HG03060 (cell line): ENCODE measurements at regions not wholly inside any gene's neighbourhood (a gene's known extent, or its start where the extent isn't known, plus 50 kb on each side); places are given as distances from the start of the nearest gene placed in this dataset.

Source experiments
- ATAC-seq: cut with Tn5 transposase; IDR thresholded peaks from one replicate; pipeline ENCODE4 v1.9.1; 2021; ENCODE audit warnings: low read depth, moderate number of reproducible peaks; ENCODE audit not compliant: unreplicated experiment

DNA sequence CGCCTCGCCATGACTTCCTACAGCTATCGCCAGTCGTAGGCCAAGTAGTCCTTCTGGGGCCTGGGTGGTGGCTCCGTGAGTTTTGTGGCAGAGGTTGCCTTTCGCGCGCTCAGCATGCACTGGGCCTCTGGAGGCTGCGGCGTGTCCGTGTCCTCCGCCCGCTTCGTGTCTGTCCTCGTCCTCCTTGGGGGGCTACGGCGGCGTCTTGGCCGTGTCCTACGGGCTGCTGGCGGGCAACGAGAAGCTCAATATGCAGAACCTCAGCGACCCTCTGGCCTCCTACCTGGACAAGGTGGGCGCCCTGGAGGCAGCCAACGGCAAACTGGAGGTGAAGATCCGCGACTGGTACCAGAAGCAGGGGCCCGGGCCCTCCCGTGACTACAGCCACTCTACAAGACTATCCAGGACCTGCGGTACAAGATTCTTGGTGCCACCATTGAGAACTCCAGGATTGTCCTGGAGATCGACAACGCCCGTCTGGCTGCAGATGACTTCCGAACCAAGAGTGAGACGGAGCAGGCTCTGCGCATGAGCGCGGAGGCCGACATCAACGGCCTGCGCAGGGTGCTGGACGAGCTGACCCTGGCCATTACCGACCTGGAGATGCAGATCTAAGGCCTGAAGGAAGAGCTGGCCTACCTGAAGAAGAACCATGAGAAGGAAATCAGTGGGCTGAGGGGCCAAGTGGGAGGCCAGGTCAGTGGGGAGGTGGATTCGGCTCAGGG is 296.3 kb downstream of the OGFRL1 start:
- ATAC-seq = no peak

DNA sequence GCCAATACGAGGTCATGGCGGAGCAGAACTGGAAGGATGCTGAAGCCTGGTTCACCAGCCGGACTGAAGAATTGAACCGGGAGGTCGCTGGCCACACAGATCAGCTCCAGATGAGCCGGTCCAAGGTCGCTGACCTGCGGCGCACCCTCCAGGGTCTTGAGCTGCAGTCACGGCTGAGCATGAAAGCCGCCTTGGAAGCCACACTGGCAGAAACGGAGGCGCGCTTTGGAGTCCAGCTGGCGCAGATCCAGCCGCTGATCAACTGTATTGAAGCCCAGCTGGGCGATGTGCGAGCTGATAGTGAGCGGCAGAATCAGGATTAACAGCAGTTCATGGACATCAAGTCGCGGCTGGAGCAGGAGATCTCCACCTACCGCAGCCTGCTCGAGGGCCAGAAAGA is 296.9 kb downstream of the OGFRL1 start:
- no peak for ATAC-seq

DNA sequence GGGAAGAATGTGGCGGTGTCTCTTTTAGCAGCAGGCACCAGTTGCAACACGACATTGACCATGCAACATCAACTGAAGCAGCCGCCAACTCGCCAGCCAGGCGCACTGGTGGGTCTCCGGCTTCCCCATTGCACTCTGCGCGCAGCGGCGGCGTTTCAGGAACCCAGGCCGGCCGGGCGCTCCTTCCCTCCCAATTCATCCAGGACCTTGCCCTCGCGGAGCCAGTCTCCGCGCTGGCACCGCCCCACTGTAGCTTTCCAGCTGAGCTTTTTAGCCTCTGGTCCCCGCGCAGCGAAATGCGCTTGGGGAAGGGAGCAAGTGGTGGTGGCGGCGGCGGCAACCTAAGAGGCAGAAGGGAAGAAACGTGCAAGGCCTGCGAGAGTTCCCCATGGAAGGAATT is 297.9 kb upstream of the RIMS1 start:
- ATAC-seq = no peak

DNA sequence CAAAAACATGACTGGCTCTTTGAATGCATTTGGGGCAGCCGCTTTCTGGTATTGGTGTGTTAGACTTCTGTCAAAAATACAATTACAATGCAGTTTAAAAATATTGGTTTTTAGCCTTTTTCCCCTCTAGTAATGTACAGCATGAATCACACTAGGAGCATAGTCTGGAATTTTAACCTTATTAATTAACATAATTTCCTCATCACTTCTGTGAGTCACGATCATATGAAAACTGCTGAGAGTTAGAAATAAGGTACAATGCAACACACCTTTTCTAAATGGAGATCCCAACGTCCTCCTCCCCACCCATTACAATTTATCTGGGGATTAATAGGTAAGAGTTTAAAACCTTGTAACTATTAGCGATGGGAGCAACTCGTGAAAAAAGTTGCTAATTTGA is 297.1 kb upstream of the RIMS1 start:
- ATAC-seq = no peak

DNA sequence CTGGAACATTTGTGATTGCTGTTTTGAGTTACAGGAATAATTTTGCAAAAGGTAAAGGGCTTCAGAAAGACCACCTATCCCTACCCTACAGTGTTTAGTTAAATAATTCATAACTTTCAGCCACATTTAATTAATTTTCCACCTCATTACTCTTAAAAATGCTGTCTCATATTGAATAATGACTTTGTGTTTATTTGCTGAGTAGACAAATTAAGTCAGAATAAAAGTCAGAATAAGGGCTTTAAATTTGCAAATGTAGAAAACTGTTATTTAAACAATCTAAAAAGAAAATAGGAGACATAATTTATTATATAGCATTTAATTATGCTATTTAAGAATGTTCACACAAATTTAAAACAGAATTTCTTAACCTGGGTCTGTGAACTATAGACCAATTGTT is 293.7 kb upstream of the RIMS1 start:
- ATAC-seq = no peak

DNA sequence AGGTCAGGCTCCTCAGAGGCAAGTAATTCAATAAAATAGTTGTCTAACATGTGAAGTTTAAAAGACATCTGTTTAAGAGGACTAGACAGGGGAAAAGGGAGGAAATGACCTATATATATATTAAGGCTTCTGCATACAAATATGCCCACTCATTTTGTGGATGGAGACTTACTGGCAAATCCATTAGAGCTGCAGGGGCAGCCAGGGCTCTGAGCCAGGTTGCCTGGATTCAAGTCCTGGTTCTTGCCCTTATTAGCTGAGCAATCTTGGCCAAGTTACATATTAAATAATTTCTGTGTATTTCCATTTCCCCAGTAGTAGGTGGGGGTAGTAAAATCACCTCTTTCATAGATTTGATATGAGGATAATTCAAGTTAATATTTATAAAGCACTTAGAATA is 287.0 kb upstream of the RIMS1 start:
- ATAC-seq = no peak

DNA sequence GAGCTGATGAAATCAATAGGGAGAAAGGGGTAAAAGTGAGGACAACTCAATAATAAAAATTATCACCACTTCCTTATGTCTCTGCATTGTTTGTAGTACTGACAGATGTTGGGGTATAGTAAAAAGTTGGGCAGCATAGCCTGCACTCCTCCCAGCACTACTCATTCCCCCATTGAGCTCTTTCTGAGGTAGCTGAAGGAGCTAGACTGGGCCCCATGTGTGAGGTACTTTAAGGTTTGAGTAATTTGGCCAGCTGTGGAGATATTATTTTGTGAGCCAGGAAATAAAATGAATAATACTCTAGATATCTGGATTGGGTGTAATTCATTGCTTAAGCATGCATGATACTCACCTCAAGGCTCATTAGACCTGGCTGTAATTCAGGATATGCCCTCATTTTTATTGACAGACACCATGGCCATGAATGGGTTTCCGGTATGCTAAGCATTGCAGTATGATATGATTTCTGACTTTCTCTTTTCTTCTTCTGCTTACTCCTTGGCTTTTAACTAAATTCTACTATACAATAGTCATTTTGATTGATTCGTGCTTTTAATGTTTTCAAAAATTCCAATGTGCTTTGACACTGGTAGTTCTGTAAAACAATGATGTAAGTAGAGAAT is 283.9 kb upstream of the RIMS1 start:
- ATAC-seq = no peak

DNA sequence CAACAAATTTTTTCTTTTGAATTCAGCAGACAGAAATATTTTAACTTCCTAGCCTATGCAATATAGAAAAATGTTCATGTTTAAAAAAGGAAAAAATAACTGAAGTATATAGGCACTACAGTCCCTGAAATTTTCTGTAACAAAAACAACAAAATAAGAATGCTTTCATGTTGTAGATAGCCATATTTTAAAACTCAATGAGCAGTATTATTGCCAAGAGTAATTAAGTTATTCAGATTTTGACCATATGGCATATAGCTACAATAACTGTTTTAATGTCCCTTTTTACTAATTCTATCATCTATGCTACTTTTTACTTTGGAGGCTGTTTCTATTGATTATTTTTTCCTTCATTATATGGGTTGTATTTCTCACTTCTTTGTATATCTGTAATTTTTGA is 283.3 kb upstream of the RIMS1 start:
- no peak for ATAC-seq

DNA sequence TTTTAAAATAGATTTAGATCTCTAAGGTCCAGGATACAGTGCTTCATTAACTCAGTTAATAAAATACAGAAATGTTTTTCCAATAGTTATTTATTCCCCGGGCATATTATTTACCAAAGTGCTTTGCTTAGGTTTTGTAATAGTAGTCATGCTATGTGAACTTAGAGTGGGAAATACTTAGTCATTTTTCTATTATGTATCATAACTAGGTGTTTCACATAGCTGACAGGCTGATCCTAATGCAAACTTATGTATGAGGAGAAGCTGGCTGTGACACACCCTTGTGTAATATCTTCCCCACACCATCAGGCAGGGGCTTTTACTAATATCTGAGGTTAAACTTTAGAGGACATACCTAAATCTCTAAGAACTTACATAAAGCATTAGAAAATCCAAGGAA is 277.7 kb upstream of the RIMS1 start:
- no peak for ATAC-seq

DNA sequence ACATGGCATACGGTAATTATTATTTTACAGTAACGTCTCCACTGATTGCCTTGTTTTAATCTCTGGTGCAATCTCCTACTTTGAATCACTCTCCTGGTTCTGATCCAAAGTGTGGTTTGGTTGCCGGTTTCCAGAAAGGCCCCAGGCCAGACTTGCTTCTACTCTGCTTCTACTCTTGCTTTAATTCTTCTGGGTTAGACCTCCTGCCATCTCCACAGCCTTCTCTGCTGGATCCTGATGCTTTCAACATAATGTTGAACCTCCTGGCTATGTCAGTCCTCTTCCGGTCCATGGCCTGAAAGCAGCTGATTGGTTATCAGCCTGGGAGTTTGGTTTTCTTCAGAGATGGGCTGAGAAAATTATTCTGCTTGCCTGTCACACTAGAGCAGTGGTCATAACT is 266.5 kb upstream of the RIMS1 start:
- no peak for ATAC-seq

DNA sequence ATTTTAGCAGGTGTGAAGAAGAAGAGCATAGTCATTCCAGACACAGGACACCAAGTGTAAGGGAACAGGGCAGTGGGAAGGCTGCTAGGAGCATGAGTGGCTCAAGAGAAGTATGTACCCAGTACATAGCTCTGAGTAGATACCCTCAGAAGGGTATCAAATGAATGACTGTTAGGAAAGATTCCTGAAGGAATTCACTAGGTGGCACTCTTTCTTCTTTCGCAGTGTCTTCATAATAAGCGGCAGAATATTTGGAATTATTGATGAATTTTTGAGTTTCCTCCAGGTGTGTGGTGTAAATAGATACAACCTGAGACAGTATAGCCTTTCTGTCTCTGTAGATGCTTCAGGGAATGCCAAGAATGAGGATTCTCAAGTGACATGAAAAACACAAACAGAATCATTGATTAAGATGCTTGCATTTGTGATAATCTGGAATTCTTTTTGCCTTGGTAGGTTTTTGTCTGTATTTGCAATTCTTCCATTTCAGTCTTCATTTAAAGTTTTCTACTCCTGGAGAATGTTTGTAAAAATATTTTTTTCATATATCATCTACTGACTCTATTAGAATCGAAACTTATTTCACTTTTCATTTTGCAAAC is 264.3 kb upstream of the RIMS1 start:
- no peak for ATAC-seq

DNA sequence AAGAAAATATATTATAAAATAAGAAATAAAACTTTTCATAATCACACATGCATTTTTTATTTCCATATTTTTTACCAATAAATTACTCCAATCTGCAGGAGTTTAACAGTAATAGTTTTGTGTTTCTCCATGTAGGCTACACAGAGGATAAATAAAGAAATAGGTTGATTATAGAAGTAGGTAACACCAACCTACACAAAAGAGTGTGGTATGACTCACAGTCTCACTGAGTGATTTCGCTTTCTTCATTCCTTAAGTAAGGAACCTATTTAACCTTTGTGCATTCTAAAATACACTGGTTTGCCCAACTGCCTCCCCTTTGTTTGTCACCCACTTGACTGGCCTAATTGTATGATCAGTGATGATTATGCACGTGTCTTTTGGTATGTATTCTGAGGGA is 244.2 kb upstream of the RIMS1 start:
- ATAC-seq = no peak

DNA sequence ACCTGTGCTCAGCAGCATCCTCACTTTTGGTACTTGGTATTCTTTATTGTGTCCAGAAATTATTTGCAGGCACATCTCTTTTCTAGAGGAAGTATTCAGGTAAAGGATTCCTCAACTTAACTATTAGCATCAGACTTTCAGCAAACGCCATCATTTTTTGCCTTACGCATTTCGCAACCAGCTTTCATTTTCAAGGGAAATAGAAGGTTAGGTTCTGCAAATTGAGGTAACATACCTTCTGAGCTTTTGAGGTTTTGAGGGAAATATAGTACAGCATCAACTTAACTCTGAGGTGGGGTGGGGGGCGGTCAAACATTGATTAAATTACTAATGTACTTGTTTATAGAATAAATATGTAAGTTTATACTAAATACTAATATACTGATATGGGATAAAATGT is 243.6 kb upstream of the RIMS1 start:
- ATAC-seq = no peak

DNA sequence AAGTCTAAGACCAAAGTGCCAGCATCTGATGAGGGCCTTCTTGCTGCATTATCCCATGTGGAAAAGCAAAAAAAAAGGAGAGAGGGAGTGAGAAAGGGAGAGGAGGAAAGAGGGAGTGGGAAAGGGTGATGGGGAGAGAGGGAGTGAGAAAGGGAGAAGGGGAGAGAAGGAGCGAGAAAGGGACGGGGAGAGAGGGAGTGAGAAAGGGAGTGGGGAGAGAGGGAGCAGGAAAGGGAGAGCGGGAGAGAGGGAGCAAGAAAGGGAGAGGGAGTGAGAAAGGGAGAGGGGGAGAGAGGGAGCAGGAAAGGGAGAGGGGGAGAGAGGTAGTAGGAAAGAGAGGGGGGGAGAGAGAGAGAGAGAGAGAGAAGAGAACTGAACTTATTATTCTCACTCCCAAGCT is 241.1 kb upstream of the RIMS1 start:
- no peak for ATAC-seq

DNA sequence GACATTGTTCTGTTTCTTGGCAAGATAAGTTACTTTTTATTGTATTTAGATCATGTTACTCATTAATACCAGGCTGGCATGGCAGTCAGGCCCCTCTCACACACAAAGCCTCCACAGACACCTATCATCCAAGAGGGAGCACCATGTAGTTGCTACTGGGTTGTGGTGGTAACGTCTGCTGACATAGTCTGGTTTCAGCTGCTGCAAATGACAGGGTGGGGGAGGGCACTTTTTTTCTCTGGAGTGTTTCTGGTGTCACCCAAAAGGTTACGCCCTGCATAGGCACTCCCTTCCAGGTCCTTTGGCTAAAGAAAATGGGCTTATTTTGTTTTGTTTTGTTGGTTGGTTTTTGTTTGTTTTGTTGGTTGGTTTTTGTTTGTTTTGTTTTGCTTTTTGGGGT is 236.4 kb upstream of the RIMS1 start:
- ATAC-seq = no peak

DNA sequence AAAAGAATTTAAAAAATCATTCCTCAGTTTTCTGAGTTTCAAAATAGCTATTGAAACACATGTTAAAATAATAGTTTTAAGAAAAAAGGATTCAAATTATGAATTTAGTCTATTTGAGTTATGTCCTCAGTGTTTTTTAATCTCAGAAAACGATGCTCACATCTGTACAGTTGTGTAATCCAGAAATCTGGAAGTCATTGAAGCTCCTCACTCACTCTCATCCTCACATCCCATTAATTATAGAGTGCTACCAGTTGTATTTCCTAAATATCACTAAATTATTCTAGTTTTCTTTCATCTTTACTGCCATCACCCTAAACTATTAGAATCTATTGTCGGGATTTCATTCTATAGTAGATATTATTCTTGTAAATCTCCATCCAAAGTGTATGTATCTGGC is 234.7 kb upstream of the RIMS1 start:
- ATAC-seq = no peak

DNA sequence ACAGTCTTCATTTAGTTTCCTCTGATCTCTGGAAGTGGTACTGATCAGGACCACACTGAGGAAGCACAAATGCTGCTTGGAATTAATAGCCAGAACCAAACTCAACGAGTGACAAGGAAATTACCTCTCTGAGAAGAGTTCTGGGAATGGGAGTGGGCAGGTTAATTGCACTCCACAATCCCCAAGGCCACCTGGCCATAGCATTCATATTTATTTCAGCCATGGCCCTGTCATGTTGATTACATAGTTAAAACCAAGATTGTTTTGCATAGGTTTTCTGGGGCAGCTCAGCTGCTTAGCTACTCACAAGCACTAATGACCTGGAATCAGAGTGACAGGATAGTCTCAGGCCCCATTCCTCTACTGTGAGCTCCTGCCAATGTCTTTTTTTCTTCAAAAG is 230.2 kb upstream of the RIMS1 start:
- ATAC-seq = no peak

DNA sequence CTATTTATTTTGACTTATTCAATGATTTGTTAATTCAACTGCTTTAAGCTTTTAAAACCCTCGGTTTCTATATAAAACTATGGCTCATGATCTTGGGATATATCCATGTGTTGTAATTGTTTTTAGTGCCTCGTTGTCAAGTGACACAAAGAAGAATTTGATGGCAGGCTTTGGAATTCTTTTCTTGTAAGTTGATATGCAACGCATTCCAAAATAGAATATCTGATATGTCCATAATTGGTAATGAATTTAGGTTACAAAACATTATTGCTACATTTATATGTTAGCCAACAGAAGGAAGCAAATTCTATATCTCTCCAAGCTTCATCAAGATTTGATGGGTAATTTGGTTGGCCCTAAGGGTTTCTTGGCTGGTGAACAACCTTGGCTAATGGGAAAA is 220.4 kb upstream of the RIMS1 start:
- ATAC-seq = no peak

DNA sequence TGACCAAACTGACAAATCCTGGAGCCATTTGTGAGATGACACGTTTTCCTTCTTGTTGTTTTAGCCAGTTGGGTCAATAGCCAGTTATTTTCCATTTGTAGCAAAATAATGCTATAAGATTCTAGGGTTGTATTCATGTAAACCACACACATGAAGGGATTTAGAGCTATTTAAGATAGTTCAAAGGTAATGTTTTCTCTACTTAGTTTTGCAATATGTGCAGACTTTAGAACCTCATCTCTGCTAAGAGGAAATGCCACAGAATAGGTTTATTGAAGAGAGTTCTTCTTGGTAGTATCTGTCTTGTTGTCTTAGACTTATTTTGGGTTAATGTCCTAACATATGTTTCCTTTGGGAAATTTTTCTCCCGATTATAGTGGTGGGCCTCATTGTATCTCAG is 213.5 kb upstream of the RIMS1 start:
- no peak for ATAC-seq

DNA sequence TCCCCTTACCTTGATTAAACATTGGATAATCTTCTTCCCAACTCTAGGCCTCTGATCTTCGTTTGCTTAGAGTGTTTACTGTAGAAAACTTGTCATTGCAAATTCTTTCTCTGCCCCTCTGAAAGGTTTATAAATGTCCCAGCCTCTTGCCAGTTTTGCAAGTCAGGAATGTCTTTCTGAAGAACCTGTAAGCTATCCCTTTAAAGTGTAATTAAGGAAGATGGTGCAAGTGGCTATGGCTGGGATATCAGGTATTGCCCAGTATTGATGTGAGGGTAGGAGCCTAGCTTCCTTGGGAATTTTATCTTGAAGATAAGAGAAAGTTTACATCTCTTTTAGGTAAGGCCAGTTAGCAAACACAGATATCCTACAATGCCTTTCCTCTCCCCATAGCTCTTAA is 211.0 kb upstream of the RIMS1 start:
- ATAC-seq = no peak

DNA sequence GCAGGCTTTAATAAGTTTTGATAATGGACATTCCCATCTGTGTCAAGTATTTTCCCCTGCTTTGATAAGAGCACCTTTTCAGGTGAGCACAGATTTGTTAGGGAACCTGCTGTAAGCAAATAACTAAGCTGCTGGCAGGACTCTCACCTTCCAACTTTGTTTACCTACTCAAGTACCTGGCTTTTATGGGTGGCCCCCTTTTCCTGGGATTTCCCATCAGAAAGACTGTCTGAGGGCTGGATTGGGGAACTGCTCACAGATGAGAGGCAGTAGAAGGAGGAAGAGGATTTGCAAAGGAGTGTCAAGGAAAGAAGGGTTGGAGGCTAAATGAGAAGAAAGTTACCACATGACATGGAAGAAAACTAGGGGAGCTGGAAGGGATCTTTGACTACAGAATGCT is 210.1 kb upstream of the RIMS1 start:
- ATAC-seq = no peak

DNA sequence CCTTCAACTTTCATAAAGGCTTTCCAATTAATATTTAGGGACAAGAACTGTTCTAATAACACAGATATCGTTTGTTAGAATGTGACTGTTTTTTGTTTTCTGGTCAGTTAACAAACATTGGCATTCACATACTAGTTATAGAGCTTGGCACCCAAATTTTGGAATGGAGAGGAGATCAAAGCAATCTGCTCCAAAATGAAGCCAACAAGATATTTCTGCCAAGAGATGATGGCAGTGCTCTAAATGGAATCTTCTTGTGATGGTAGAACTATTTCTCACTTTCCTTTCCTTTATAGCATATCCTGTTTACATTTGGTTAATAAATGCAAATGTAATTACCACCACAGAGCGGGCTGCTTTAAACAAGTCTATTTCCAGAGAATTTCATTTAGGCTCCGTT is 208.3 kb upstream of the RIMS1 start:
- no peak for ATAC-seq
